CD4-positive, alpha-beta T cell treated with Interleukin-10 for 1 hour (primary cell): ENCODE measurements at regions not wholly inside any gene's neighbourhood (a gene's known extent, or its start where the extent isn't known, plus 50 kb on each side); places are given as distances from the start of the nearest gene placed in this dataset.
"Not testable (repeated sequence)": the region's sequence is repeated elsewhere in the genome, so short reads cannot be mapped to it uniquely, and the experiment has no call there.

Source experiments
- DNase-seq: peaks from one replicate; pipeline ENCODE4 v3.0.0-alpha.2; 2020

- no peak for DNase-seq
Measured at GRCh38 chr12:63508543-63508942, 159.8 kb downstream of the DPY19L2 start.

GRCh38 chr12:63499567-63499966, 168.7 kb downstream of the DPY19L2 start:
- DNase-seq, result no peak

DNA sequence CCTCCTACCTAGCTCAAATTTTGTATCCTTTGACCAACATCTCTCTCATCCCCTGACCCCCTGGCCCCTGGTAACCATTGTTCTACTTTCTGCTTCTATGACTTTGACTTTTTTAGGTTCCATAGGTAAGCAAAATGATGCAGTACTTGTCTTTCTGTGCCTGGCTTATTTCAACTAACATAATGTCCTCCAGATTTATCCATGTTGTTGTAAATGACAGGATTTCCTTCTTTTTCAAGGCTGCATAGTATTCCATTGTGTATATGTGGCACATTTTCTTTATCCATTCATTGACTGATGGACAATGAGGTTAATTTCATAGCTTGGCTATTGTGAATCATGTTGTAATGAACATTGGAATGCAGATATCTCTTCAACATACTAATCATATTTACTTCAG, 170.1 kb downstream of the DPY19L2 start:
- DNase-seq, result no peak

GRCh38 chr12:63496654-63497053, 171.6 kb downstream of the DPY19L2 start:
- DNase-seq, result no peak

DNA sequence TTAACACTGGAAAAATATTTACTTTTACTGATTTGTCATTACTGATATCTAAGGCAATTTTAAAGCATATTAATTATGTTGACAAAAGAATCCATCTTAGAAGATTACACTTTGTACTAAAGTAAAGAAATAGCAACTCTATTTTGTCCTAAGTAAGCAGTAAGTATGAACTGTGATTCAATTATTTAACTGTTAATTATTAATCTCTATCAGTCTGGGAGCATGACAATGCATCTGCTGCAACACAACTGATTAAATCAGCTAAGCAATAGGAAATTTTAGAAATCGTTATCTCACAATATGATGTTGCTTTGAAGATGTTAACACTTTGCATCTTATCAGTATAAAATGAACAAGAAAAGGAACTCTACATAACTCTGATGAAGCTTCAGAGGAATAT, 172.3 kb downstream of the DPY19L2 start:
- DNase-seq, result no peak

- DNase-seq, result not testable (repeated sequence)
Measured at GRCh38 chr12:63493357-63493756, 174.9 kb downstream of the DPY19L2 start.

DNA sequence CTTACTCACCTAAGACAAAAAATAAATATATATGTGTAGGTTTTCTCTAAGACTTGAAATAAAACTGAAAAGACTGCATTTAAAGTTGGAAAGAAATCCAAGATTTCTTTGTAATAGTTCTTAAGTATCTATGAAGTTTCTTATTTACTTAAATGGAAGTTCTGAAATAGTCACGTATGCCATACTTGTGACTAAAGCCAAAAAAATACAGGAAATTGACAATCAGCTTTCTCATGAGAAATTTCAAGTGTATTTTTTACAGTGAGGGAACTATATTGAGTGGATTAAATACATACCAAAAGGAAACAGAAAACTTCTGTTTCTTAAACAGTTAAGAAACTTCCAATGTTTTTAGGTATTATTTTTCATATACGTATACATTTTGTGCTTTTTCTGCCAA, 188.1 kb downstream of the DPY19L2 start:
- no peak for DNase-seq

GRCh38 chr12:63470161-63470560, 198.1 kb downstream of the DPY19L2 start:
- no peak for DNase-seq

- no peak for DNase-seq
Measured at GRCh38 chr12:63467951-63468350, 200.3 kb downstream of the DPY19L2 start.

GRCh38 chr12:63457857-63458256, 210.4 kb downstream of the DPY19L2 start:
- DNase-seq, result no peak

DNA sequence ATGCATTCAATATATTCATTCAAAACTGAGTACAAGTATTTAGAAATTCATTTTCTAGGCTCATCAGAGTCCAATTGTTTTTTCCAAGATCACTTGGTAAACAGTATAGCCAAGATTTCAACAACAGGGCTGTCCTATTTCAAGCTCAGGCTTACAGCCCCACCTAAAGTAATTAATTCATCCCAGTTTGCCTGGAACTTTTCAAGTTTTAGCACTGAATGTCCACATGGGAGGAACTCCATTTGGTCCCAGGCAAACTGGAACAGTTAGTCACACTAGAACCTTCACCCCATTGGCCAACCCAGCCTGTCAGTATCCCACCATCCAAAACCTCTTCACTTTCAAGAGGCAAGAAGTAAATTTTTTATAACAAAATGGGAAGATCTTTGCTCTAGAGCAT, 210.9 kb downstream of the DPY19L2 start:
- DNase-seq, result no peak

- no peak for DNase-seq
Measured at GRCh38 chr12:63450816-63451215, 217.5 kb downstream of the DPY19L2 start.

- DNase-seq, result no peak
Measured at GRCh38 chr12:63450334-63450733, 218.0 kb downstream of the DPY19L2 start.

DNA sequence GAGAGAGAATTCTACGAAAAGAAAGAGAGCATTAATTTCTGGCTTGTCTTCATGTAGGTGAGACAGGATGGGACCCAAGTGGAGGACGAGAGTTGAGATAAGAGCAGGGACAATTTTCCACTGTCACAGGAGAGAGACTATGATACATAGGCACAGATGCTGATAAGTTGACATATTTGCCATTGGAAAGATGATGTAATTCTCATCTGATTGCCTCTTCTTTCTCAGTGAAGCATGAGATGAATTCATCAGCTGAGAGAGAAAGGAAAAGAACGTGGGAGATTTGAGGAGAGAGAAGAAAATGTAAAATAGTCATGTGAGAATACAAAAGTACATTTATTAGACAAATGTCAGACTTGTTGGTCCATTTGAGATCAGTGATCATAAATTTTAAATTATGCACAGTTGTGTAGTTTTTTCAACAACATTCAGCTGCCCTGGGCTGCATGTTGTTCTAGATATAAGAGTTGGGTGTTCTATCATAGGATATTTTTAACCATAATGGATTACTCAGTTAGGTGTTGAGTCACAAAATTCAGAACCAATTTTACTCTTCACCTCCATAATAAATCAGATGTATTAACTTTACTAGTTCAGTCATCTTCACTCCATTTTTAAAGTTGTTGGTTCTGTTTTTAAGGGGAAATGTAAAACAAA, 222.9 kb downstream of the DPY19L2 start:
- DNase-seq, result no peak

DNA sequence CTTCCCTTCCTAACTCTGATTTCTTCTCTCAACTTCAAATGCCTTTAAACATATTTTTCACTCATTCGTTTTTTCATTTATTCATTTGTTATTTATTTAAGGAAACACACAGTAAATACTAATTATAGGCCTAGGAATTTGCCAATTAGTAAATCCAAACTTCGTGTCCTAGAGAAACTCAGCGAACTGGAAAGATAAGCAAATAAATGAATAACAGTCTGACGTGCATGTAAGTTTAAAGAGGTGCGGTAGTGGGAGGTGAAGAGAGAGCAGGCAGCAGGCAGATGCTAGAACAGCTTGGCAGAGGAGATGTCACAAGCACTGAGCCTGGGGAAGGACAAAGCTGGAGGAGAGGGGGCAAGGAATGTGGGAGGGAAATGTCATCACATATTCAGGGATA, 228.2 kb downstream of the DPY19L2 start:
- no peak for DNase-seq

DNA sequence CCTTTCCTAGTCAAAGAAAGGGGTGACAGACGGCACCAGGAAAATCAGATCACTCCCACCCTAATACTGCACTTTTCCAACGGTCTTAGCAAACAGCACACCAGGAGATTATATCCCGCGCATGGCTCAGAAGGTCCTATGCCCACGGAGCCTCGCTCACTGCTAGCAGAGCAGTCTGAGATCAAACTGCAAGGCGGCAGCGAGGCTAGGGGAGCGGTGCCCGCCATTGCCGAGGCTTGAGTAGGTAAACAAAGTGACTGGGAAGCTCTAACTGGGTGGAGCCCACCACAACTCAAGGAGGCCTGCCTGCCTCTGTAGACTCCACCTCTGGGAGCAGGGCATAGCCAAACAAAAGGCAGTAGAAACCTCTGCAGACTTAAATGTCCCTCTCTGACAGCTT, 233.9 kb downstream of the DPY19L2 start:
- DNase-seq, result not testable (repeated sequence)

- DNase-seq, result not testable (repeated sequence)
Measured at GRCh38 chr12:63427969-63428368, 240.3 kb downstream of the DPY19L2 start.

- not testable (repeated sequence) for DNase-seq
Measured at GRCh38 chr12:63427029-63427428, 241.3 kb downstream of the DPY19L2 start.

- DNase-seq, result no peak
Measured at GRCh38 chr12:63424671-63425070, 243.6 kb downstream of the DPY19L2 start.

- no peak for DNase-seq
Measured at GRCh38 chr12:63423839-63424238, 244.5 kb downstream of the DPY19L2 start.

DNA sequence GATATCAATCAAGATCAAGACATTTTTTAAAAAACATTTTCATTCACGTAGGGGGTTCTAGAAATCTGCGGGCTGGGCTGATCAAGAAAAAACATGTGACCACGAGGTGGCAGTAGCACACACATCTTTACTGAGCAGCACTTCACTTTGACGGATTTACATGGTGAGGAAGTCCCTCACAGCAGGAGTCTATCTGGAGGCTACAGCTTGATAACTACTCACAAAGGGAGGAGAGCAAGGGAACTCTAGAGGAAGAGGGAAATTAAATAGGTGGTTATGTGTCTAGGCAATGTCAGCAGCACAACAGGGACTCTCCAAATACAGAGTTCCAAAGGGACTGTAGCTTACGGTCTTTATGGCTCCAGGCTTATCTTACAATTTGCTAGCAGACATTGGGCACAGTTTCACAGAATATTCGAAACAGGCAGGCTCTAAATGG, 248.1 kb downstream of the DPY19L2 start:
- DNase-seq, result peak; percentile 27

DNA sequence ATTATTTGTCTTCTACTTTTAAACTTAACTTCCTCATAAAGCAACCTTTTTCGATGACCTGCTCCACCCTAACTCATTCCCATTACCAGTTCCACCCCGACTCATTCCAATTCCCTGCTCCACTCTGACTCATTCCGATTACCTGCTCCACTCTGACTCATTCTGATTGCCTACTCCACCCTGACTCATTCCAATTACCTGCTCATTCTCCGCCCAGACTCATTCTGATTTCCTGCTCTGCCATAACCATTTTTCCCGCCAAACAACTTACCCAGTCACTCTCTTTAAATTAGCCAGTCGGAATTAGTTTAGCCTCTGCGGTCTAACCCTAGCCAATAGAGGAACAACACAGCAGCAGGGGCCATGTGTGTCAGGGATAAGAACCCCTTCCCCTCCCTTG, 249.1 kb downstream of the DPY19L2 start:
- DNase-seq, result no peak

- no peak for DNase-seq
Measured at GRCh38 chr12:63416788-63417187, 251.5 kb downstream of the DPY19L2 start.

- DNase-seq, result no peak
Measured at GRCh38 chr12:63415357-63415756, 252.9 kb downstream of the DPY19L2 start.

- DNase-seq, result no peak
Measured at GRCh38 chr12:63410197-63410596, 258.1 kb downstream of the DPY19L2 start.
